Endodermal cell (in vitro differentiated cells): ENCODE measurements at regions not wholly inside any gene's neighbourhood (a gene's known extent, or its start where the extent isn't known, plus 50 kb on each side); places are given as distances from the start of the nearest gene placed in this dataset.

Source experiments
- DNase-seq: peaks from one replicate; pipeline ENCODE4 v3.0.0-alpha.2; 2017
- H3K27ac ChIP-seq: 2 replicates; pipeline ENCODE4 v1.5.1; 2013; ENCODE audit warnings: mild to moderate bottlenecking, low read depth, low read length, moderate library complexity
- H3K27me3 ChIP-seq: 2 replicates; pipeline ENCODE4 v1.6.1; 2013; ENCODE audit warnings: mild to moderate bottlenecking, low read length, moderate library complexity; ENCODE audit not compliant: insufficient read depth, control insufficient read depth, poor library complexity, severe bottlenecking
- H3K36me3 ChIP-seq: 2 replicates; pipeline ENCODE4 v1.7.0; 2013; ENCODE audit warnings: mild to moderate bottlenecking, low read length, moderate library complexity; ENCODE audit not compliant: control insufficient read depth, insufficient read depth
- H3K4me1 ChIP-seq: one replicate; pipeline ENCODE4 v1.7.0; 2013; ENCODE audit warnings: low read length; ENCODE audit not compliant: control insufficient read depth, insufficient read depth
- H3K4me3 ChIP-seq: 2 replicates; pipeline ENCODE4 v1.5.1; 2013; ENCODE audit warnings: mild to moderate bottlenecking, low read length, moderate library complexity
- H3K9ac ChIP-seq: 2 replicates; pipeline ENCODE4 v1.6.1; 2013; ENCODE audit warnings: mild to moderate bottlenecking, low read length, moderate library complexity; ENCODE audit not compliant: poor library complexity, severe bottlenecking; ENCODE audit errors: extremely low read depth
- H3K9me3 ChIP-seq: 2 replicates; pipeline ENCODE4 v1.6.1; 2013; ENCODE audit warnings: mild to moderate bottlenecking, low read length, moderate library complexity; ENCODE audit not compliant: control insufficient read depth
- H3K27ac Mint-ChIP-seq: 2 replicates; pipeline ENCODE4 v1.8.0; 2020; ENCODE audit warnings: mixed read lengths
- H3K27me3 Mint-ChIP-seq: 2 replicates; pipeline ENCODE4 v1.8.0; 2021; ENCODE audit warnings: mild to moderate bottlenecking, mixed read lengths; ENCODE audit not compliant: insufficient read depth
- H3K36me3 Mint-ChIP-seq: 2 replicates; pipeline ENCODE4 v1.8.0; 2020; ENCODE audit warnings: low read depth, mixed read lengths
- H3K4me1 Mint-ChIP-seq: 2 replicates; pipeline ENCODE4 v1.8.0; 2020; ENCODE audit warnings: mixed read lengths
- H3K4me3 Mint-ChIP-seq: 2 replicates; pipeline ENCODE4 v1.8.0; 2020; ENCODE audit warnings: mild to moderate bottlenecking, moderate library complexity, mixed read lengths
- H3K9me3 Mint-ChIP-seq: 2 replicates; pipeline ENCODE4 v1.8.0; 2020; ENCODE audit warnings: mild to moderate bottlenecking, mixed read lengths
- WGBS, 2 experiments: methylation state at CpG; one replicate each; pipeline versions ENCODE4 v1.1.5 to v1.1.7; 2013; ENCODE audit warnings: missing lambda C conversion rate in 2 of 2, mixed read lengths in 1 of 2; ENCODE audit not compliant: insufficient coverage in 1 of 2, insufficient read length in 1 of 2; 5-methylcytosine and 5-hydroxymethylcytosine counted together
- TF ChIP-seq, protein P1 (sequence below): fragments of 200-600 bp; sonication (generic); conservative IDR thresholded peaks from 2 replicates; pipeline ENCODE4 v1.5.0; 2021; ENCODE audit warnings: antibody characterized with exemption, mild to moderate bottlenecking

DNA sequence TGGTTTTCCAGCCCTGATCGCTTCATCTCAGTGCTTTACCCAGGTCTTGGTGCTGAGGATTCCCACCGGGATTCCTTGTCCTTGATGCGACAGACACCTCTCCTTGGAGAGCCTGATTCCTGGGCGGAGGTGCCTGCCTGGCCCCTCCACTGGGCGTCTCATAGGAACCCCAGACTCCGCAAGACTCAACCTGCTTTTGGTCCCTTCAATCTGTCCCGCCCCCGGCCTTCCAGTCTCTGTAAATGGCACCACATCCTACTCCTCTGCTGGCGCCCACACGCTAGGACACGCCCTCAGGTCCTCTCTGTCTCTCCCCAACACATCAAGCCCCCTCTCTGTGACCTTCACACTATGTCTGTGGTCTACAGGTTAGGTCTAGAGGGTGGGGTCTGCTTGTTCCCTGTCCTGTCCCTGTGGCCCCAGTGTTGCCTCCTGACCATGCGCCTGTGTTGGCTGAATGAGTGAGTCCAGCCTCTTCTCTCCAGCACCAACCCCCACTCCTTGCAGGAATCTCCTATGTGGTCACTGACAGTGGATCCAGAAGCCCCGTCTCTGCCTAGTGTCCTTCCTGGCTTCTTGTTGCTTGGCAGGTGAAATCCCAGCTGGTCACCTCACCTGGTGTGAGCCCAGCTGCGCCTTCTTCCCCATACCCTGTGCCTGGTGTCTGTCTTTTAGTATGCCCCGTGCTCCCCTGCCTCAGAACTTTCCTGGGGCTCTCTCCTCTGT lies 119.7 kb upstream of the C1orf174 start:
- no peaks in the 10 kb centered on the region for H3K36me3 Mint-ChIP-seq
- peaks cover 2% of the 10 kb centered on the region for H3K27me3 Mint-ChIP-seq
- H3K9me3 Mint-ChIP-seq: peaks cover 5% of the 10 kb centered on the region
- H3K9ac ChIP-seq: no peak overlapping the region
- no peaks in the 10 kb centered on the region for H3K4me1 ChIP-seq
- no peaks in the 10 kb centered on the region for H3K27me3 ChIP-seq
- peak; percentile 38 for DNase-seq
- H3K4me3 Mint-ChIP-seq: no peak overlapping the region
- H3K27ac ChIP-seq: no peak overlapping the region
- TF ChIP-seq, protein P1, sequence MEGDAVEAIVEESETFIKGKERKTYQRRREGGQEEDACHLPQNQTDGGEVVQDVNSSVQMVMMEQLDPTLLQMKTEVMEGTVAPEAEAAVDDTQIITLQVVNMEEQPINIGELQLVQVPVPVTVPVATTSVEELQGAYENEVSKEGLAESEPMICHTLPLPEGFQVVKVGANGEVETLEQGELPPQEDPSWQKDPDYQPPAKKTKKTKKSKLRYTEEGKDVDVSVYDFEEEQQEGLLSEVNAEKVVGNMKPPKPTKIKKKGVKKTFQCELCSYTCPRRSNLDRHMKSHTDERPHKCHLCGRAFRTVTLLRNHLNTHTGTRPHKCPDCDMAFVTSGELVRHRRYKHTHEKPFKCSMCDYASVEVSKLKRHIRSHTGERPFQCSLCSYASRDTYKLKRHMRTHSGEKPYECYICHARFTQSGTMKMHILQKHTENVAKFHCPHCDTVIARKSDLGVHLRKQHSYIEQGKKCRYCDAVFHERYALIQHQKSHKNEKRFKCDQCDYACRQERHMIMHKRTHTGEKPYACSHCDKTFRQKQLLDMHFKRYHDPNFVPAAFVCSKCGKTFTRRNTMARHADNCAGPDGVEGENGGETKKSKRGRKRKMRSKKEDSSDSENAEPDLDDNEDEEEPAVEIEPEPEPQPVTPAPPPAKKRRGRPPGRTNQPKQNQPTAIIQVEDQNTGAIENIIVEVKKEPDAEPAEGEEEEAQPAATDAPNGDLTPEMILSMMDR: no peak
- H3K27ac Mint-ChIP-seq: no peak overlapping the region
- H3K36me3 ChIP-seq: no peaks in the 10 kb centered on the region
- 88 to 94% methylated on average over 9 to 15 of the region's 15 CpGs for WGBS, 2 experiments
- no peaks in the 10 kb centered on the region for H3K9me3 ChIP-seq
- no peak overlapping the region for H3K4me3 ChIP-seq
- H3K4me1 Mint-ChIP-seq: no peaks in the 10 kb centered on the region

DNA sequence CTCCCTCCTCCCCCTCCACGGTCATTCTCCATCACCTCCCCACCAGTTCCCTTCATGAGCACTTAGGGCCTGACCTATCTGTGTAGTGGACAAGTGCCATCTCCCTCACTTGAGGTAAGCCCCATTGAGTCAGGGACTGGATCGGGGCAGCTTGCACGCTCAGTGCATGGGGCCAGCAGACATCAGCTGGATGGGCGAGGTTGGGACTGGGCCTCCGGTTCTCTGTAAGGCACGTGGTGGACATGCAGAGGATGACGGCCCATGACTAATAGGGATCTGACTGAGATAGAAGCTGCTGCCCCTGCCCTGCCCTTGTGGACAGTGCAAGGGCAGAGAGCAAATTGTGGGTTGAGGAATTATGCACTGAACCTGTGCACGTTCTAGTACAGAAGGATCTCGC lies 120.4 kb upstream of the C1orf174 start:
- no peak overlapping the region for H3K27ac Mint-ChIP-seq
- no peak overlapping the region for H3K9ac ChIP-seq
- H3K36me3 Mint-ChIP-seq: no peaks in the 10 kb centered on the region
- peaks cover 2% of the 10 kb centered on the region for H3K27me3 Mint-ChIP-seq
- H3K4me3 Mint-ChIP-seq: no peak overlapping the region
- H3K4me1 ChIP-seq: no peaks in the 10 kb centered on the region
- peaks cover 5% of the 10 kb centered on the region for H3K9me3 Mint-ChIP-seq
- H3K9me3 ChIP-seq: no peaks in the 10 kb centered on the region
- no peaks in the 10 kb centered on the region for H3K4me1 Mint-ChIP-seq
- DNase-seq: peak; percentile 31
- no peak overlapping the region for H3K4me3 ChIP-seq
- H3K36me3 ChIP-seq: no peaks in the 10 kb centered on the region
- 94 to 95% methylated on average over 9 of the region's 9 CpGs for WGBS, 2 experiments
- H3K27ac ChIP-seq: no peak overlapping the region
- TF ChIP-seq, protein P1: no peak
- H3K27me3 ChIP-seq: no peaks in the 10 kb centered on the region

DNA sequence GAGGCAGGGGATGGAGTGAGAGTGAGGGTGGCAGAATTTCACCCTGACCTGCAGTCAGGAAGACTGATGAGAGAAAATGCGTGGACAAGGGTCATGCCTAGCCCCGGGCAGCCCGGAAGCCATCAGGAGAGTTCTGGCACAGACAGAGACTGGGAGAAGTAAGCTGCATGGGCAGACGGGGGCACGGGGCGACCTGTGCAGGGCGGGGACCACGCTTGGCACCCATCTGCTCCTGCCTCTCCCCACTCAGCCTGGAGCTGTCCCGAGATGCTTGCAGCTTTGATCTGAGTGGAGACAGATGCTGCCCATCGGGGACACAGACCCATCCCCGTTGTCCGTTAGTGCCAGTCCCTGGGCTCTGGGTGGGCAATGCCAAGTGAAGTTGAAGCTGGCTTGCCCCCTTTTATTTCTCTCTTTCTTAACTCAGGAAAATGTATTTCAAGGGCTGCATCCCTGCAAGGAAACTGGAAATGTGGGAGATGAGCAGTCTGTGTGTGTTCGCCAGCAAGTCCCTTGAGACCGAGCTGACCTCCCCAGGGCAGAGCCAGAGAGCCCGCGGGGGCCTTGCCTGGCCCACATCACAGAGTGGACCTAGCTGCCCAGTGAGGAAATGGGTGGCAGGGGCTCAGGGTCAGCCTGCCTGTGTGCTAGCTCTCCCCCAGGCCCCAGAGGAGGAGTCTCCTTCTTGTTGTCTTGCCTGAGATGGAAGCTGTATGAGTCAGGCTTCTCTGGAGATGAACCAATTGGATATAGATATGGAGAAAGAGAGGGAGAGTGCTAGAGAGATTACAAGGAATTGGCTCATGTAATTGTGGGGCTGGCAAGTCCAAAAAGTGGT lies 121.3 kb upstream of the C1orf174 start:
- H3K4me1 ChIP-seq: no peaks in the 10 kb centered on the region
- no peaks in the 10 kb centered on the region for H3K36me3 ChIP-seq
- Mint-ChIP-seq H3K9me3 (peaks cover 3% of the 10 kb centered on the region), H3K27ac (no peak overlapping the region), H3K4me3 (no peak overlapping the region), H3K36me3 (no peaks in the 10 kb centered on the region), H3K4me1 (no peaks in the 10 kb centered on the region), H3K27me3 (peaks cover 2% of the 10 kb centered on the region)
- WGBS, 2 experiments: 89 to 93% methylated on average over 8 to 16 of the region's 16 CpGs
- no peak overlapping the region for H3K4me3 ChIP-seq
- H3K27ac ChIP-seq: no peak overlapping the region
- H3K9me3 ChIP-seq: no peaks in the 10 kb centered on the region
- H3K27me3 ChIP-seq: no peaks in the 10 kb centered on the region
- no peak for DNase-seq
- TF ChIP-seq, protein P1: no peak
- no peak overlapping the region for H3K9ac ChIP-seq
